ENCODE measurements at regions not wholly inside any gene's neighbourhood (a gene's known extent, or its start where the extent isn't known, plus 50 kb on each side); places are given as distances from the start of the nearest gene placed in this dataset.

DNA sequence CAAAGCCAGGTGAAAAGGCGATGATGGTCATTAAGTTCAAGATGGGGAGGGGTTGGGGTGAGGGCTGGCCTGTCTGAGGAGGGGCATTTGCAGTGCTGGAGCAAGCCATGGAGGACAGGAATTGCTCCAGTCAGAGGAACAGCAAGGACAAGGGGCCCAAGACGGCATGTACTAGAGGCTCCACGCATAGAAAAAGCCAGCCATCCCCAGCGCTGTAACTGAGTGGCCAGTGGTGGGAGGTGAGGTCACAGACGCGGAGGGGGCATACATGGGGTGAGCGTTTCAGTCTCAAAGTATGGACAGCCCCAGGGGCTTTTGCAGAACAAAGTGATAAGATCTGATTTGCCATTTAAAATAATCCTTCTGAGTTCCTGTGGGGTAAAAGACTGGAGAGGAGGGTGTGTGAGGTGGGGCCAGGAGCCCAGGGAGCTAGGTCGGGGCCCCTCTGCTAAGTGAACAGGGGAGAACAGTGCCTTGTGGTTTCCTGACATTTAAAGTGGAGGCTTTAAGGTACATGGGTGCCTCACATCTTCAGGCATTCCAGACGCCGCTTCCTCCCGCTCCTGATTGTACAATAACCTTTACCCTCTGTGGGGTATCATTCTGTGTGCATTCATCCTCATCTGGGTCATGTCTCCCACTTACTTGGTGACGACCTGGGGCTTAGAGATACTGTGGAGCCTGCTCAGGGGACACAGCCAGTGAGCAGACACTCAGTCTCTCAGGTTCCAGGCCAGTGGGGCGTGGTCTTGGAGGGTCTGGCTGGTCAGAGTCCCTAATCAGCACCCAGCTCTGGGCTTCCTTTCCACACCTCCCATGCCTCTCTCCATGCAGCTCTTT lies 105.6 kb upstream of the GPR26 start (continued):
- TF ChIP-seq, protein P1, sequence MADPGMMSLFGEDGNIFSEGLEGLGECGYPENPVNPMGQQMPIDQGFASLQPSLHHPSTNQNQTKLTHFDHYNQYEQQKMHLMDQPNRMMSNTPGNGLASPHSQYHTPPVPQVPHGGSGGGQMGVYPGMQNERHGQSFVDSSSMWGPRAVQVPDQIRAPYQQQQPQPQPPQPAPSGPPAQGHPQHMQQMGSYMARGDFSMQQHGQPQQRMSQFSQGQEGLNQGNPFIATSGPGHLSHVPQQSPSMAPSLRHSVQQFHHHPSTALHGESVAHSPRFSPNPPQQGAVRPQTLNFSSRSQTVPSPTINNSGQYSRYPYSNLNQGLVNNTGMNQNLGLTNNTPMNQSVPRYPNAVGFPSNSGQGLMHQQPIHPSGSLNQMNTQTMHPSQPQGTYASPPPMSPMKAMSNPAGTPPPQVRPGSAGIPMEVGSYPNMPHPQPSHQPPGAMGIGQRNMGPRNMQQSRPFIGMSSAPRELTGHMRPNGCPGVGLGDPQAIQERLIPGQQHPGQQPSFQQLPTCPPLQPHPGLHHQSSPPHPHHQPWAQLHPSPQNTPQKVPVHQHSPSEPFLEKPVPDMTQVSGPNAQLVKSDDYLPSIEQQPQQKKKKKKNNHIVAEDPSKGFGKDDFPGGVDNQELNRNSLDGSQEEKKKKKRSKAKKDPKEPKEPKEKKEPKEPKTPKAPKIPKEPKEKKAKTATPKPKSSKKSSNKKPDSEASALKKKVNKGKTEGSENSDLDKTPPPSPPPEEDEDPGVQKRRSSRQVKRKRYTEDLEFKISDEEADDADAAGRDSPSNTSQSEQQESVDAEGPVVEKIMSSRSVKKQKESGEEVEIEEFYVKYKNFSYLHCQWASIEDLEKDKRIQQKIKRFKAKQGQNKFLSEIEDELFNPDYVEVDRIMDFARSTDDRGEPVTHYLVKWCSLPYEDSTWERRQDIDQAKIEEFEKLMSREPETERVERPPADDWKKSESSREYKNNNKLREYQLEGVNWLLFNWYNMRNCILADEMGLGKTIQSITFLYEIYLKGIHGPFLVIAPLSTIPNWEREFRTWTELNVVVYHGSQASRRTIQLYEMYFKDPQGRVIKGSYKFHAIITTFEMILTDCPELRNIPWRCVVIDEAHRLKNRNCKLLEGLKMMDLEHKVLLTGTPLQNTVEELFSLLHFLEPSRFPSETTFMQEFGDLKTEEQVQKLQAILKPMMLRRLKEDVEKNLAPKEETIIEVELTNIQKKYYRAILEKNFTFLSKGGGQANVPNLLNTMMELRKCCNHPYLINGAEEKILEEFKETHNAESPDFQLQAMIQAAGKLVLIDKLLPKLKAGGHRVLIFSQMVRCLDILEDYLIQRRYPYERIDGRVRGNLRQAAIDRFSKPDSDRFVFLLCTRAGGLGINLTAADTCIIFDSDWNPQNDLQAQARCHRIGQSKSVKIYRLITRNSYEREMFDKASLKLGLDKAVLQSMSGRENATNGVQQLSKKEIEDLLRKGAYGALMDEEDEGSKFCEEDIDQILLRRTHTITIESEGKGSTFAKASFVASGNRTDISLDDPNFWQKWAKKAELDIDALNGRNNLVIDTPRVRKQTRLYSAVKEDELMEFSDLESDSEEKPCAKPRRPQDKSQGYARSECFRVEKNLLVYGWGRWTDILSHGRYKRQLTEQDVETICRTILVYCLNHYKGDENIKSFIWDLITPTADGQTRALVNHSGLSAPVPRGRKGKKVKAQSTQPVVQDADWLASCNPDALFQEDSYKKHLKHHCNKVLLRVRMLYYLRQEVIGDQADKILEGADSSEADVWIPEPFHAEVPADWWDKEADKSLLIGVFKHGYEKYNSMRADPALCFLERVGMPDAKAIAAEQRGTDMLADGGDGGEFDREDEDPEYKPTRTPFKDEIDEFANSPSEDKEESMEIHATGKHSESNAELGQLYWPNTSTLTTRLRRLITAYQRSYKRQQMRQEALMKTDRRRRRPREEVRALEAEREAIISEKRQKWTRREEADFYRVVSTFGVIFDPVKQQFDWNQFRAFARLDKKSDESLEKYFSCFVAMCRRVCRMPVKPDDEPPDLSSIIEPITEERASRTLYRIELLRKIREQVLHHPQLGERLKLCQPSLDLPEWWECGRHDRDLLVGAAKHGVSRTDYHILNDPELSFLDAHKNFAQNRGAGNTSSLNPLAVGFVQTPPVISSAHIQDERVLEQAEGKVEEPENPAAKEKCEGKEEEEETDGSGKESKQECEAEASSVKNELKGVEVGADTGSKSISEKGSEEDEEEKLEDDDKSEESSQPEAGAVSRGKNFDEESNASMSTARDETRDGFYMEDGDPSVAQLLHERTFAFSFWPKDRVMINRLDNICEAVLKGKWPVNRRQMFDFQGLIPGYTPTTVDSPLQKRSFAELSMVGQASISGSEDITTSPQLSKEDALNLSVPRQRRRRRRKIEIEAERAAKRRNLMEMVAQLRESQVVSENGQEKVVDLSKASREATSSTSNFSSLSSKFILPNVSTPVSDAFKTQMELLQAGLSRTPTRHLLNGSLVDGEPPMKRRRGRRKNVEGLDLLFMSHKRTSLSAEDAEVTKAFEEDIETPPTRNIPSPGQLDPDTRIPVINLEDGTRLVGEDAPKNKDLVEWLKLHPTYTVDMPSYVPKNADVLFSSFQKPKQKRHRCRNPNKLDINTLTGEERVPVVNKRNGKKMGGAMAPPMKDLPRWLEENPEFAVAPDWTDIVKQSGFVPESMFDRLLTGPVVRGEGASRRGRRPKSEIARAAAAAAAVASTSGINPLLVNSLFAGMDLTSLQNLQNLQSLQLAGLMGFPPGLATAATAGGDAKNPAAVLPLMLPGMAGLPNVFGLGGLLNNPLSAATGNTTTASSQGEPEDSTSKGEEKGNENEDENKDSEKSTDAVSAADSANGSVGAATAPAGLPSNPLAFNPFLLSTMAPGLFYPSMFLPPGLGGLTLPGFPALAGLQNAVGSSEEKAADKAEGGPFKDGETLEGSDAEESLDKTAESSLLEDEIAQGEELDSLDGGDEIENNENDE (IDR thresholded peaks at IDR 0.05; ENCODE audit: insufficient replicate concordance, low read length): no peak
- no peak for TF ChIP-seq EZH2 (IDR thresholded peaks at IDR 0.05; ENCODE audit: low read depth, low read length, severe bottlenecking)
- no peak for TF ChIP-seq USF2 (IDR thresholded peaks at IDR 0.05; ENCODE audit: low read length)
- no peak for TF ChIP-seq POLR2A (IDR thresholded peaks at IDR 0.05; ENCODE audit: control extremely low read depth in 1 of 2, low read depth in 2 of 2, low read length in 2 of 2)
- no peak for TF ChIP-seq RAD21 (IDR thresholded peaks at IDR 0.05 in 1 of 2, conservative IDR thresholded peaks at IDR 0.05 in 1 of 2; ENCODE audit: low read depth in 2 of 2, low read length in 2 of 2)
- TF ChIP-seq RFX5 (IDR thresholded peaks at IDR 0.05; ENCODE audit: borderline replicate concordance, low read depth, low read length): no peak
- no peak for TF ChIP-seq TCF12 (IDR thresholded peaks at IDR 0.05; ENCODE audit: low read depth, low read length)
- TF ChIP-seq GTF2F1 (IDR thresholded peaks at IDR 0.05; ENCODE audit: borderline replicate concordance, low read depth, low read length): no peak

Measured in H1 (cell line).